ENCODE measurements at regions not wholly inside any gene's neighbourhood (a gene's known extent, or its start where the extent isn't known, plus 50 kb on each side); places are given as distances from the start of the nearest gene placed in this dataset.

GRCh38 chrX:42460706-42461105 is 317.3 kb downstream of the PPP1R2C start:
- Histone ChIP-seq H3K4me3 (no peak overlapping the region), H3K9me1 (ENCODE audit: control insufficient read depth, insufficient read depth, low read length) (no peaks in the 10 kb centered on the region), H3K9me3 (replicated peaks; ENCODE audit: control insufficient read depth, insufficient read depth, low read depth, low read length) (no peaks in the 10 kb centered on the region), H3K79me2 (ENCODE audit: control insufficient read depth, insufficient read depth, low read length) (no peaks in the 10 kb centered on the region), H4K20me1 (replicated peaks; ENCODE audit: control insufficient read depth, insufficient read depth, low read length) (no peaks in the 10 kb centered on the region), H3K4me2 (ENCODE audit: insufficient read depth, low read length) (no peak overlapping the region), H2AFZ (ENCODE audit: low read depth, low read length) (no peak overlapping the region), H3K36me3 (ENCODE audit: control insufficient read depth, insufficient read depth, low read length) (no peaks in the 10 kb centered on the region), H3K9ac (ENCODE audit: insufficient read depth in 1 of 2, low read depth in 2 of 2, low read length in 2 of 2) (no peak overlapping the region), H3K27me3 (ENCODE audit: control insufficient read depth in 2 of 2, insufficient read depth in 2 of 2, low read length in 2 of 2) (no peaks in the 10 kb centered on the region), H3K4me1 (replicated peaks in 1 of 2; ENCODE audit: control insufficient read depth in 2 of 2, insufficient read depth in 2 of 2, low read length in 2 of 2) (no peaks in the 10 kb centered on the region), H3K27ac (ENCODE audit: extremely low read depth, low read depth, low read length) (no peak overlapping the region)
- WGBS (ENCODE audit: insufficient coverage, low coverage, missing lambda C conversion rate): 0% methylated on average over 4 of the region's 4 CpGs
- CTCF ChIA-PET (ENCODE audit: low intra/inter-chr PET ratio): no interaction called here
- FAIRE-seq: no peak
- no TSS peak for BruUV-seq (replicated peaks)
- no peak for DNase-seq (ENCODE audit: extremely low read depth in 1 of 4, low spot score in 3 of 4)
- no peak for ATAC-seq
- in situ Hi-C loops (cut with MboI): no loop called here
- intact Hi-C loops (cut with micrococcal nuclease): no loop called here
- TF ChIP-seq SFPQ (IDR thresholded peaks at IDR 0.05; ENCODE audit: low read depth, low read length) (no peak), RBM34 (IDR thresholded peaks at IDR 0.05; ENCODE audit: borderline replicate concordance, insufficient read depth, low read length) (no peak), ETV5 (CRISPR knock-in tag; IDR thresholded peaks at IDR 0.05; ENCODE audit: low read depth) (no peak), ZMIZ1 (IDR thresholded peaks at IDR 0.05; ENCODE audit: low read depth in 2 of 2, low read length in 2 of 2) (no peak), ZNF174 (CRISPR knock-in tag; IDR thresholded peaks at IDR 0.05) (no peak), ZFP1 (CRISPR knock-in tag; IDR thresholded peaks at IDR 0.05) (no peak), NCOA1 (IDR thresholded peaks at IDR 0.05; ENCODE audit: low read depth) (no peak), GABPB1 (CRISPR knock-in tag; IDR thresholded peaks at IDR 0.05) (no peak), ARID1B (IDR thresholded peaks at IDR 0.05) (no peak), BRF1 (IDR thresholded peaks at IDR 0.05; ENCODE audit: borderline replicate concordance, extremely low read depth, insufficient read length) (no peak), ZFPM2 (CRISPR knock-in tag; IDR thresholded peaks at IDR 0.05) (no peak), ZFP30 (CRISPR knock-in tag; IDR thresholded peaks at IDR 0.05; ENCODE audit: borderline replicate concordance) (no peak), MAZ (CRISPR knock-in tag; conservative IDR thresholded peaks at IDR 0.05 in 1 of 2, IDR thresholded peaks at IDR 0.05 in 1 of 2) (no peak), MTA2 (IDR thresholded peaks at IDR 0.05; ENCODE audit: low read depth) (no peak)
- POLR2A ChIA-PET: no interaction called here
